Transverse colon (tissue), 4 donors: ENCODE measurements at regions not wholly inside any gene's neighbourhood (a gene's known extent, or its start where the extent isn't known, plus 50 kb on each side); places are given as distances from the start of the nearest gene placed in this dataset.

Source experiments
- EP300 ChIP-seq: sonication (generic); formaldehyde crosslinking; IDR thresholded peaks from one replicate; pipeline ENCODE4 v1.6.1; 2017; ENCODE audit warnings: antibody characterized with exemption, low read depth
- POLR2AphosphoS5 ChIP-seq, 3 donors: sonication (generic); formaldehyde crosslinking; IDR thresholded peaks; one replicate each; pipeline ENCODE4 v1.6.1; 2016; ENCODE audit warnings: antibody characterized with exemption in 3 of 3
- TF ChIP-seq, protein P1 (sequence below), 5 experiments: fragments of 200-600 bp in 3 of 5; fragments of 450-650 bp in 2 of 5; sonication (generic) in 3 of 5; IDR thresholded peaks; 1 replicate in 2 of 5; 2 replicates in 3 of 5; pipeline ENCODE4 v1.5.1; 2016 to 2017; ENCODE audit warnings: antibody characterized with exemption in 5 of 5, inconsistent platforms in 3 of 5, mild to moderate bottlenecking in 2 of 5, moderate library complexity in 1 of 5

DNA sequence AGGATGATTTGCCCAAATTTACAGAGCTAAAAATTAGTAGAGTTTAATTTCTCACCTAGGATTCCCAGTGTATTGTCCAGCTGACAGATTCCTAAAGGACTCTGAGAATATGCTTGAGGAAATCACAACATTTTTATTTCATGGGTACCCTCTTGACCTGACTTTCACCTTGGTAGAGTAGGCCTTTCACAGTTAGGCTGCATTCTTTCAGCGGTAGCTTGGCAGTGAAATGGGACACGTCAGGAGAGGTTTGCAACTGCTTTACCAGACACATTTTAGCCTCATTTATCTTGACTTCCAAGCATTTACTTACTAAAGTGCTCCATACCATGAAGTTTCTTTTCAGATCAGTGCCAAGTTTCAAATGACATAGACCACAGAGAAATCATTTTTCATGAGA lies 937.9 kb upstream of the LRRTM1 start:
- TF ChIP-seq, protein P1, sequence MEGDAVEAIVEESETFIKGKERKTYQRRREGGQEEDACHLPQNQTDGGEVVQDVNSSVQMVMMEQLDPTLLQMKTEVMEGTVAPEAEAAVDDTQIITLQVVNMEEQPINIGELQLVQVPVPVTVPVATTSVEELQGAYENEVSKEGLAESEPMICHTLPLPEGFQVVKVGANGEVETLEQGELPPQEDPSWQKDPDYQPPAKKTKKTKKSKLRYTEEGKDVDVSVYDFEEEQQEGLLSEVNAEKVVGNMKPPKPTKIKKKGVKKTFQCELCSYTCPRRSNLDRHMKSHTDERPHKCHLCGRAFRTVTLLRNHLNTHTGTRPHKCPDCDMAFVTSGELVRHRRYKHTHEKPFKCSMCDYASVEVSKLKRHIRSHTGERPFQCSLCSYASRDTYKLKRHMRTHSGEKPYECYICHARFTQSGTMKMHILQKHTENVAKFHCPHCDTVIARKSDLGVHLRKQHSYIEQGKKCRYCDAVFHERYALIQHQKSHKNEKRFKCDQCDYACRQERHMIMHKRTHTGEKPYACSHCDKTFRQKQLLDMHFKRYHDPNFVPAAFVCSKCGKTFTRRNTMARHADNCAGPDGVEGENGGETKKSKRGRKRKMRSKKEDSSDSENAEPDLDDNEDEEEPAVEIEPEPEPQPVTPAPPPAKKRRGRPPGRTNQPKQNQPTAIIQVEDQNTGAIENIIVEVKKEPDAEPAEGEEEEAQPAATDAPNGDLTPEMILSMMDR (IDR thresholded peaks at IDR 0.05), result no peak
- TF ChIP-seq EP300 (no peak), POLR2AphosphoS5 (IDR thresholded peaks at IDR 0.05) (no peak)
